ENCODE measurements at regions not wholly inside any gene's neighbourhood (a gene's known extent, or its start where the extent isn't known, plus 50 kb on each side); places are given as distances from the start of the nearest gene placed in this dataset.

- intact Hi-C loops (cut with micrococcal nuclease), result no loop called here
Observed at GRCh38 chr20:52852714-52853113, 119.4 kb upstream of the TSHZ2 start.

DNA sequence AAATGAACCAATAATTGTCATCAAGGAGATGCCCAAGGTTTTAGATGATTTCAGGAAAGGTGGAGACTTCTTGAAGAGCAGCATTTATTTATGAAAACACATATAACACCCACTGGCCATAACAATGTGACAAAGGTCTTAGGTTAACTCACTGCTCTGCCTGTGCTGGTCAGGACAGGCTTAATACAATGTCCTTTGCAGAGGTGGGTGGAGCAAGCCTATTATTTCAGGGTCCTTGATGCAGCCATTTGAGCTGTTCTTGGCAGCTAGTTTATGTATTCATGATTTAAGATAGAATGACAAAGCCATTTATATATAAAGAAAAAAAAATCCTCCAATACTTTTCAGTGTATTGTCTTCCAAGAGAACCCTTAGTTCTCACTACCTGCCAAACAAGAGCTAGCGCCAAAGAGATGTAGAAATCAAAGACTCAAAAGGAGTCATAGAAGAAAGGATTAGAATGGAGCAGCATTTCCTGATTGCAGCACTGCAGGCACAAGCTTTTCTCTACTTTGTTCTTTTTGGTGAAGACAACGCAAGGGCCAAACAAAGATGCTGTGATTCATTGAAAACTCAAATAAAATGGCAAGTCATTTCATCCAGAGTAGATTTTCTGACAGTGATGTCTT is 124.3 kb upstream of the TSHZ2 start:
- CTCF ChIA-PET, result no interaction called here

More at GRCh38 chr20:52852714-52853113, 119.4 kb upstream of the TSHZ2 start:
- Histone ChIP-seq H2AFZ (ENCODE audit: low read length) (no peak overlapping the region), H3K27me3 (ENCODE audit: low read length) (no peaks in the 10 kb centered on the region), H3K9me2 (replicated peaks; ENCODE audit: low read length) (no peaks in the 10 kb centered on the region), H3K9ac (ENCODE audit: low read length) (no peak overlapping the region), H3K4me1 (ENCODE audit: insufficient read depth, low read length) (no peaks in the 10 kb centered on the region), H3K4me2 (ENCODE audit: low read length) (no peak overlapping the region), H3K27ac (ENCODE audit: low read length) (no peak overlapping the region), H3K36me3 (ENCODE audit: low read depth, low read length) (no peaks in the 10 kb centered on the region), H3K79me2 (ENCODE audit: low read length) (no peaks in the 10 kb centered on the region), H3K4me3 (ENCODE audit: low read length) (no peak overlapping the region), H3F3A (ENCODE audit: low read length, unreplicated experiment) (no peaks in the 10 kb centered on the region), H4K20me1 (ENCODE audit: low read length) (no peaks in the 10 kb centered on the region), H3K9me3 (ENCODE audit: low read length) (peaks cover 10% of the 10 kb centered on the region)
- no TSS peak for BruUV-seq (replicated peaks)
- ChIA-PET CTCF (no interaction called here), POLR2A (ENCODE audit: unreplicated experiment) (no interaction called here)
- ATAC-seq, result no peak
- no peak for TF ChIP-seq CTCF (conservative IDR thresholded peaks at IDR 0.05; ENCODE audit: low read depth, low read length)
- no peak for TF ChIP-seq EZH2 (IDR thresholded peaks at IDR 0.05; ENCODE audit: low read length, unreplicated experiment)
- no peak for TF ChIP-seq EZH2phosphoT487 (IDR thresholded peaks at IDR 0.05; ENCODE audit: borderline replicate concordance, low read length)
- no peak for DNase-seq

More for the DNA sequence above, 124.3 kb upstream of the TSHZ2 start:
- no peaks in the 10 kb centered on the region for H3K4me1 ChIP-seq (ENCODE audit: insufficient read depth, low read length)
- no peak overlapping the region for H3K4me2 ChIP-seq (ENCODE audit: low read length)
- no peaks in the 10 kb centered on the region for H3K27me3 ChIP-seq (ENCODE audit: low read length)
- no peak for ATAC-seq
- TF ChIP-seq CTCF (conservative IDR thresholded peaks at IDR 0.05; ENCODE audit: low read depth, low read length) (no peak), EZH2 (IDR thresholded peaks at IDR 0.05; ENCODE audit: low read length, unreplicated experiment) (no peak), EZH2phosphoT487 (IDR thresholded peaks at IDR 0.05; ENCODE audit: borderline replicate concordance, low read length) (no peak)
- intact Hi-C loops (cut with micrococcal nuclease), result no loop called here
- H3K9me2 ChIP-seq (replicated peaks; ENCODE audit: low read length), result no peaks in the 10 kb centered on the region
- H3K36me3 ChIP-seq (ENCODE audit: low read depth, low read length), result no peaks in the 10 kb centered on the region
- H3K9ac ChIP-seq (ENCODE audit: low read length), result no peak overlapping the region
- H4K20me1 ChIP-seq (ENCODE audit: low read length), result no peaks in the 10 kb centered on the region
- no peak overlapping the region for H2AFZ ChIP-seq (ENCODE audit: low read length)
- H3F3A ChIP-seq (ENCODE audit: low read length, unreplicated experiment), result no peaks in the 10 kb centered on the region
- DNase-seq, result no peak
- POLR2A ChIA-PET (ENCODE audit: unreplicated experiment), result no interaction called here
- H3K4me3 ChIP-seq (ENCODE audit: low read length), result no peak overlapping the region
- no peak overlapping the region for H3K27ac ChIP-seq (ENCODE audit: low read length)
- no TSS peak for BruUV-seq (replicated peaks)
- H3K9me3 ChIP-seq (ENCODE audit: low read length), result no peaks in the 10 kb centered on the region; the same call in 1 of the 2 replicates
- H3K79me2 ChIP-seq (ENCODE audit: low read length), result no peaks in the 10 kb centered on the region
